HG02885 (cell line): ENCODE measurements at regions not wholly inside any gene's neighbourhood (a gene's known extent, or its start where the extent isn't known, plus 50 kb on each side); places are given as distances from the start of the nearest gene placed in this dataset.

Experiments used
- ATAC-seq: cut with Tn5 transposase; IDR thresholded peaks from one replicate; pipeline ENCODE4 v1.9.1; 2021; ENCODE audit warnings: mild to moderate bottlenecking; ENCODE audit not compliant: unreplicated experiment, poor library complexity

DNA sequence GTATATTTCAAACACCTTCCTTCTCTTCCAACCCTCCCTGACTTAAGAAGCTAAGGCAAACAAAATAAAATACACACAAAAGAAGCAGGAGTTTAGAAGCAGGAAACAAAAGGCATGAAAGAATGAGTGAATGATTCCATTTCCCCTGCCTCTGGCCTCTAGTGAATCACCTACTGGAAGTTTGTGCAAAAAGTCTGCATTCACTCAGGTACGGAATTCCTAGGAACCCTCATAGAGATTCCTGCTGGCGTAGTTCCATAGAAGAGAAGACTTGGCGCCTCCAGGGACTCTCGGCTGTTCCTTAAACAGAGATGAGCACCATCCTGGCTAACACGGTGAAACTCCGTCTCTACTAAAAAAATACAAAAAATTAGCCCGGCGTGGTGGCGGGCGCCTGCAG is 125.9 kb upstream of the TBL1X start:
- no peak for ATAC-seq

GRCh38 chrX:9339603-9340491 is 125.0 kb upstream of the TBL1X start:
- no peak for ATAC-seq

GRCh38 chrX:9340598-9341290 is 124.1 kb upstream of the TBL1X start:
- ATAC-seq = peak; percentile 35

- peak; percentile 81 for ATAC-seq
These were observed 123.3 kb upstream of the TBL1X start for GRCh38 chrX:9341291-9342201.

GRCh38 chrX:9342561-9343051 is 122.3 kb upstream of the TBL1X start:
- no peak for ATAC-seq

DNA sequence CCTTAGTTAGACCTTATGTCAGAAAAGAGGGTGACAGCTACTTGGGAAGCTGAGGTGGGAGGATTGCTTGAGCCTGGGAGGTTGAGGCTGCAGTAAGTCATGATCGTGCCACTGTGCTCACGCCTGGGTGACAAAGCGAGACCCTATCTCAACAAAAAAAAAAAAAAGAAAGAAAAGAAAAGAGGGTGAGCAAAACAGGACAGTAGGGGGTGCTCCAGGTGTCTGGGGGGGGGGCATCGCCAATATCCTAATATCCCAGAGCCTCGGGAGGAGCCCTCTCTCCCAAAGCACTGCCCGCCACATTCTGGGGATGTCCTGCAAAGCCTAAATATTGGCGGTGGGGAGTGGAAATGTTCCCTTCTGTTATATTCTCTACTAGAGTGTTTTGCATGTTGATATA is 120.9 kb upstream of the TBL1X start:
- no peak for ATAC-seq

- ATAC-seq = no peak
These were observed 118.9 kb upstream of the TBL1X start for GRCh38 chrX:9345957-9346356.

- ATAC-seq = no peak
These were observed 115.0 kb upstream of the TBL1X start for GRCh38 chrX:9349572-9350494.

DNA sequence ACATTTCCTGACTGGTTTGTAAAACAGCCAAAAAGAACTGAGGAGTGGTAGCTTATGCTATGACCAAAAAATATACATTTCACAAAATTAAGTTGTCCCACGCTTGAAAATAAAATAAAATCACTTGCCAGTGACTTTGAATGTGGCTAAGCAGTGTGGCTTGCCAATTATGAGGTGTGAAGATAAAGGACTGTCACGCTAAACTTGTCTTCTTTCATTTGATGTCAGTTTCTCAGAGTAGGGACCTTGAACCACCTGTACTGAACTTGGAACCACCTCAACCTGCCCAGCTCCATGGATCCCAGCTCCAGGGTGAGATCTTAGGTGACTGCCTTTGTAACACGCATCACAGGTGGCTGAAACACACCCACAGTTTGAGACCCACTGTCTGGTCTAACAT is 113.7 kb upstream of the TBL1X start:
- no peak for ATAC-seq

- peak; percentile 74 for ATAC-seq
These were observed 112.6 kb upstream of the TBL1X start for GRCh38 chrX:9352243-9352642.

DNA sequence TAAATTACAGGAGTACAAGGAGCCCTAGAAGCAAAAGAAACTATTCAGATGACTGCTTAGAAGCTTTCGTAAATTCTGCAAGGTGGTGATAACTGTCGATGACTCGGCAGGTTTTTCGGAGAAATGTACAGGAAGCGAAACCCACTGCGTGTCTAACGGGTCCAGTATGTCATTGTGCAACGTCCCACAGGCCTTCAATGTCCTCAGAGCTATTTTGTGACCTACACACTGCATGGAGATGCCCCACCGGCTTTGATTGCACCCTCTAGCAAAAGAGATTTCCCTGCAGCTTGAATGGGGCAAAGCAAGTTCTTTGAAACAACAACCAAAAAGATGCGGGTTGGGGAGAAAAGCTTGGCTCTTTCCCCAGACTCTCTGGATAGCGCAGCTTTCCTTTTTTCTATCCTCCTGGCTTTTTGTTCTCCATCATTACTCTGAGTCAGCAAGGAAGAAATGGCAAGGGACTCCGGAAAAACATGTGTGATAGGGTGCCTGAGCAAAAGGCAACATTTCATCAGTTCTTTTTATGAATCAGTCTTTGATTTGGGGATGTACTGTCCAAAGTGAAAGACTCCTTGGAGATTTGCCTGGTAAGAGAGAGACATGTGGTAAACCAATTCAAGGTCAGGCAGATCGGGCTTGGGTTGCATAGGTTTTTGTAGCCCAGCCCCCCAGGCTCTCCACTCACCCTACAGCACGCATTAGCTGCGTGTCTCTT is 112.0 kb upstream of the TBL1X start:
- ATAC-seq = peak; percentile 77

GRCh38 chrX:9354918-9355317 is 109.9 kb upstream of the TBL1X start:
- ATAC-seq = no peak

DNA sequence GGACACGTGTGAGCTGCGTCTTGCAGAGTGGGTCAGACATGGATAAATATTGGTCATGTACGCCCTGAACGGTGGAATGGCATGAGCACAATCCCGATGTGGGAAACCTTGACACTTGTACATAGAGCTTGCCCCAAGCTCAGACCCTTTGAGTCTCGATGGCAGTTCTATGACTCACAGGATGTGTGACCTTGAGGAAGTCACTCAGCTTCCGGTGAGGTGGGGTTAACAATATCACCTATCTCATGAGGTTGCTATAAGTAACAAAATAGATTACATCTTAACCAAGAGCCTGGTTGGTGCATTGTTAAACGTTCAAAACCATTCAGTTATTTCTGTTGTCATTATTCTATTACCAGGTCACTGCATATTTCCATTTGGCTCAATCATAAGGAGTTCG is 109.1 kb upstream of the TBL1X start:
- ATAC-seq = no peak

GRCh38 chrX:9356846-9357245 is 108.0 kb upstream of the TBL1X start:
- no peak for ATAC-seq

GRCh38 chrX:9357518-9358114 is 107.2 kb upstream of the TBL1X start:
- no peak for ATAC-seq

DNA sequence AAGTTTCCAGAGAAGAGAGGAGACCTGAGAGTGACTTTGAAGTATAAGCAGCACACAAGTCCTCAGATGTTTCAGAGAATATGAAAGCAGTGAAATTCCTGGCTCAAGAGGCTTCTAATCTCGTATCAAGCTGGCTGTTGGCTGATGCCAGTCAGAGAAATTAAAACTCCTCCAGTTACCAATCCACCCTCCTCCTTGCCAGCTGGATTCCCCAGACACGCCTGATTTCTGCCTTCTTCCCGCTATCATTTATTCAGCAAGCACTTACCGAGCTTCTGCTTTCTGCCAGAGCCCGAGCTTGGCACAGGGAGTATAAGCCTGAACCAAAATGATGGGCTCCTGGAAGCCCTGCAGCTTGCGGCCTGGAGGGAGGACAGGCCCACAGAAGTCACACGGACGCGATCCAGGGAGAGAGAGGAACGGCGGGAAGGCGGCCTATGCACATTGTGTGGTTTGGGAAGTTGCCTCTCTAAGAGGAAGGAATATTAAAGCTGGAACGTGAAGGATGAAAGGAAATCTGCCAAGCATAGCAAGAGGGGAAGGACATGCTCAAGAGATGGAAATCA is 102.4 kb upstream of the TBL1X start:
- ATAC-seq = no peak

GRCh38 chrX:9367421-9367820 is 97.4 kb upstream of the TBL1X start:
- no peak for ATAC-seq

DNA sequence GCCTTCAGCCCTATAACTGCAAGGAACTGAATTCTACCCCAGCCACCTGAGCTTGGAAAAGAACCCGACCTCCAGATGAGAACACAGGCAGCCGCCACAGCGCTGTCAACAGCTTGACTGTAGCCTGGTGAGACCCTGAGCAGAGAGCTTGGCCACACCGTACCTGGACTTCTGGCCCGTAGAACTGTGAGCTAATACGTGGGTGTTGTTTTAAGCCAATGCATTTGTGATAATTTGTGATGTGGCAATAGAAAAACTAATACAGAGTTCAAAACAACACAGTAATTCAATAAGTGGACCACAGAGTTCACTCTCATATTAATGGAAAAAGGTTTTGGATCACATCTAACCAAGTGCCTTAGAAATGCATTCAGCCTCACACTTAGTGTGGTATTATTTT is 96.6 kb upstream of the TBL1X start:
- ATAC-seq = no peak
